GM12878 (cell line): ENCODE measurements at regions not wholly inside any gene's neighbourhood (a gene's known extent, or its start where the extent isn't known, plus 50 kb on each side); places are given as distances from the start of the nearest gene placed in this dataset.

Experiments used
- ATAC-seq: fragments of 200-7000 bp; cut with Tn5 transposase; 3 replicates; pipeline ENCODE4 v1.9.1; 2020; ENCODE audit warnings: mild to moderate bottlenecking, moderate library complexity
- BruUV-seq: library from RNA; stranded (reverse); fragments of 400-500 nt; replicated peaks from 2 replicates; lab custom pipeline; 2021; lab: Mats Ljungman, UMichigan
- CTCF ChIA-PET: fragments of 300-600 bp; sonication (Branson Sonifier 250); formaldehyde crosslinking; extraction: SDS; loops from one replicate; lab custom pipeline; 2021; ENCODE audit warnings: inconsistent platforms; lab: Yijun Ruan, JAX
- POLR2A ChIA-PET: fragments of 350-600 bp; formaldehyde crosslinking; extraction: SDS; loops from one replicate; lab custom pipeline; 2021; ENCODE audit warnings: inconsistent platforms; lab: Charles Lee
- RAD21 ChIA-PET: fragments of 300-600 bp; sonication (Branson Sonifier 250); formaldehyde crosslinking; loops from one replicate; lab custom pipeline; 2023; ENCODE audit warnings: antibody characterized with exemption; ENCODE audit not compliant: unreplicated experiment; lab: Charles Lee
- SMC1A ChIA-PET: fragments of 300-600 bp; sonication (Branson Sonifier 250); formaldehyde crosslinking; loops from one replicate; lab custom pipeline; 2023; ENCODE audit not compliant: unreplicated experiment, uncharacterized antibody; lab: Charles Lee
- DNase-seq: peaks from one replicate; pipeline ENCODE4 v3.0.0-alpha.2; 2011; ENCODE audit warnings: low read depth, low spot score
- FAIRE-seq: peaks from 3 replicates; lab custom pipeline; 2011; peaks lifted over from hg19 to GRCh38; lab: Jason Lieb, UNC
- H2AFZ ChIP-seq: 2 replicates; pipeline ENCODE4 v1.6.0; 2011; ENCODE audit warnings: low read depth, low read length, control low read depth; ENCODE audit not compliant: control insufficient read depth
- H3K27ac ChIP-seq: 2 replicates; pipeline ENCODE4 v1.5.1; 2011; ENCODE audit warnings: control low read depth; ENCODE audit not compliant: control insufficient read depth, insufficient read depth
- H3K27me3 ChIP-seq, 2 experiments: replicated peaks in 1 of 2; 2 replicates each; pipeline versions ENCODE4 v1.6.0 to v1.6.1; 2011; ENCODE audit warnings: low read length in 1 of 2; ENCODE audit not compliant: control insufficient read depth in 2 of 2, insufficient read depth in 2 of 2
- H3K36me3 ChIP-seq, 2 experiments: 2 replicates each; pipeline ENCODE4 v1.5.1; 2011; ENCODE audit warnings: low read length in 1 of 2; ENCODE audit not compliant: control insufficient read depth in 2 of 2, insufficient read depth in 2 of 2
- H3K4me1 ChIP-seq: 2 replicates; pipeline ENCODE4 v1.6.1; 2011; ENCODE audit warnings: mild to moderate bottlenecking, low read length, moderate library complexity, mixed read lengths; ENCODE audit not compliant: control insufficient read depth, insufficient read depth
- H3K4me2 ChIP-seq: 2 replicates; pipeline ENCODE4 v1.6.0; 2011; ENCODE audit warnings: control low read depth; ENCODE audit not compliant: control insufficient read depth, insufficient read depth
- H3K4me3 ChIP-seq: fragments of 200-600 bp; sonication (generic); 2 replicates; pipeline ENCODE4 v1.5.1; 2016
- H3K79me2 ChIP-seq: 2 replicates; pipeline ENCODE4 v1.6.0; 2011; ENCODE audit warnings: low read length; ENCODE audit not compliant: control insufficient read depth, insufficient read depth
- H3K9ac ChIP-seq: 2 replicates; pipeline ENCODE4 v1.8.0; 2011; ENCODE audit warnings: low read length, control low read depth, mixed read lengths; ENCODE audit not compliant: control insufficient read depth, insufficient read depth
- H3K9me3 ChIP-seq: replicated peaks from 3 replicates; pipeline ENCODE4 v1.5.1; 2011; ENCODE audit warnings: mild to moderate bottlenecking, low read length; ENCODE audit not compliant: control insufficient read depth, insufficient read depth
- H4K20me1 ChIP-seq: 2 replicates; pipeline ENCODE4 v1.6.0; 2011; ENCODE audit not compliant: control insufficient read depth, insufficient read depth
- CBX3 ChIP-seq: fragments of 200-600 bp; sonication (generic); IDR thresholded peaks from 2 replicates; pipeline ENCODE4 v1.6.1; 2016; ENCODE audit warnings: low read depth, borderline replicate concordance
- CUX1 ChIP-seq: IDR thresholded peaks from 2 replicates; pipeline ENCODE4 v1.6.1; 2012; ENCODE audit warnings: improper control_type of control experiment, low read depth, low read length; ENCODE audit not compliant: insufficient replicate concordance
- HDGF ChIP-seq: fragments of 450-650 bp; IDR thresholded peaks from 2 replicates; pipeline ENCODE4 v1.6.1; 2016; ENCODE audit warnings: antibody characterized with exemption
- IRF5 ChIP-seq: fragments of 450-650 bp; IDR thresholded peaks from 2 replicates; pipeline ENCODE4 v1.6.1; 2017; ENCODE audit warnings: borderline replicate concordance
- PML ChIP-seq: IDR thresholded peaks from 2 replicates; pipeline ENCODE4 v1.6.1; 2012; ENCODE audit warnings: low read length, inconsistent platforms
- RUNX3 ChIP-seq: IDR thresholded peaks from 2 replicates; pipeline ENCODE4 v1.6.1; 2012; ENCODE audit warnings: low read length, inconsistent platforms
- TARDBP ChIP-seq: IDR thresholded peaks from 2 replicates; pipeline ENCODE4 v1.6.1; 2016; ENCODE audit warnings: borderline replicate concordance
- WGBS: methylation state at CpG from one replicate; pipeline ENCODE4 v1.1.6; 2016; ENCODE audit warnings: low lambda C conversion rate; ENCODE audit not compliant: insufficient replicate concordance, insufficient coverage; ENCODE audit errors: missing lambda C conversion rate; 5-methylcytosine and 5-hydroxymethylcytosine counted together
- in situ Hi-C: fragments of 300-500 bp; cut with MboI; formaldehyde crosslinking; loops from 9 replicates; pipeline ENCODE4 v1.14.3; 2018; ENCODE audit warnings: mixed read lengths
- intact Hi-C: fragments of 100-400 bp; cut with micrococcal nuclease; formaldehyde crosslinking; loops from one replicate; pipeline ENCODE4 v1.14.2; 2022; ENCODE audit not compliant: unreplicated experiment
- TF ChIP-seq, protein P1 (sequence below): fragments of 450-650 bp; IDR thresholded peaks from 2 replicates; pipeline ENCODE4 v1.6.1; 2016; ENCODE audit warnings: mild to moderate bottlenecking

DNA sequence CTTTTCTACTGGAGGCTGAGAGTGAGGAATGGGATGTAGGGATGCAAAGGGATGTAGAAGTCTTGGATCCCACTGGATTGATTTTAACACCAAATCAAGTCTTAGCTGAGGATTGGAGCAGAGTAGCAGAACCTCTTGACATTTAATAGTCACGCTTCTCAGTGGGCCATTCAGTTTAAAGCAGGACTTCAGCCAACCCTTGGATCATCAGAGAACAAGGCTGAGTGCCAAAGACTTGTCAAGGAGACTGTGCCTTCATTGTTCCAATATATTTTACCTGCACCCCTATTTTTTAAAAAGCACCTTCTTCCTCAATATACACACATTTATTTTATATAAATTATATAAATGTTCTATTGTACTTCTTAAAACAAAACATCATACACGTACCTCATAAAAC is 242.4 kb upstream of the ST6GAL2 start:
- ATAC-seq (no peak), DNase-seq (no peak), FAIRE-seq (no peak)
- no peaks in the 10 kb centered on the region for H3K36me3 ChIP-seq
- CTCF ChIA-PET = no interaction called here
- 0% methylated on average over 2 of the region's 2 CpGs for WGBS
- H4K20me1 ChIP-seq = no peaks in the 10 kb centered on the region
- in situ Hi-C loops (no loop called here), intact Hi-C loops (no loop called here)
- H3K27ac ChIP-seq = no peak overlapping the region
- no peak overlapping the region for H2AFZ ChIP-seq
- no peaks in the 10 kb centered on the region for H3K27me3 ChIP-seq
- RAD21 ChIA-PET = no interaction called here
- H3K9me3 ChIP-seq = no peaks in the 10 kb centered on the region
- no peak for TF ChIP-seq IRF5
- no peak for TF ChIP-seq TARDBP
- H3K9ac ChIP-seq = no peak overlapping the region
- BruUV-seq = no TSS peak
- H3K4me3 ChIP-seq = no peak overlapping the region
- no peaks in the 10 kb centered on the region for H3K4me1 ChIP-seq
- SMC1A ChIA-PET = no interaction called here
- POLR2A ChIA-PET = no interaction called here
- no peak overlapping the region for H3K4me2 ChIP-seq
- H3K79me2 ChIP-seq = no peaks in the 10 kb centered on the region

GRCh38 chr2:107132070-107132469 is 246.1 kb upstream of the ST6GAL2 start:
- WGBS = under 1% methylated on average over 10 of the region's 11 CpGs
- FAIRE-seq (no peak), DNase-seq (no peak), ATAC-seq (peak; percentile 95)
- no peak overlapping the region; the same call in 1 of the 2 replicates for H3K4me2 ChIP-seq
- H2AFZ ChIP-seq = no peak overlapping the region
- CTCF ChIA-PET = no interaction called here
- no peaks in the 10 kb centered on the region for H3K36me3 ChIP-seq
- RAD21 ChIA-PET = no interaction called here
- BruUV-seq = no TSS peak
- H4K20me1 ChIP-seq = no peaks in the 10 kb centered on the region
- H3K9me3 ChIP-seq = no peaks in the 10 kb centered on the region
- no peaks in the 10 kb centered on the region for H3K4me1 ChIP-seq
- SMC1A ChIA-PET = no interaction called here
- H3K27ac ChIP-seq = no peak overlapping the region
- in situ Hi-C loops (no loop called here), intact Hi-C loops (no loop called here)
- H3K4me3 ChIP-seq = no peak overlapping the region
- POLR2A ChIA-PET = no interaction called here
- no peaks in the 10 kb centered on the region for H3K27me3 ChIP-seq
- no peak overlapping the region for H3K9ac ChIP-seq
- H3K79me2 ChIP-seq = no peaks in the 10 kb centered on the region
- no peak for TF ChIP-seq PML
- peak; percentile 60 for TF ChIP-seq RUNX3
- TF ChIP-seq HDGF = no peak
- no peak for TF ChIP-seq CBX3
- TF ChIP-seq, protein P1, sequence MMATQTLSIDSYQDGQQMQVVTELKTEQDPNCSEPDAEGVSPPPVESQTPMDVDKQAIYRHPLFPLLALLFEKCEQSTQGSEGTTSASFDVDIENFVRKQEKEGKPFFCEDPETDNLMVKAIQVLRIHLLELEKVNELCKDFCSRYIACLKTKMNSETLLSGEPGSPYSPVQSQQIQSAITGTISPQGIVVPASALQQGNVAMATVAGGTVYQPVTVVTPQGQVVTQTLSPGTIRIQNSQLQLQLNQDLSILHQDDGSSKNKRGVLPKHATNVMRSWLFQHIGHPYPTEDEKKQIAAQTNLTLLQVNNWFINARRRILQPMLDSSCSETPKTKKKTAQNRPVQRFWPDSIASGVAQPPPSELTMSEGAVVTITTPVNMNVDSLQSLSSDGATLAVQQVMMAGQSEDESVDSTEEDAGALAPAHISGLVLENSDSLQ = peak; percentile 58; the same call in 1 of the 2 replicates
- TF ChIP-seq CUX1 = peak; percentile 15
